CD4-positive, CD25-positive, alpha-beta regulatory T cell (primary cell): ENCODE measurements at regions not wholly inside any gene's neighbourhood (a gene's known extent, or its start where the extent isn't known, plus 50 kb on each side); places are given as distances from the start of the nearest gene placed in this dataset.

Experiments used
- ATAC-seq, 2 donors: fragments of 150-1000 bp; cut with Tn5 transposase; one replicate each; pipeline ENCODE4 v1.10.0; 2021; ENCODE audit warnings: low read depth in 2 of 2, moderate number of reproducible peaks in 2 of 2, moderate library complexity in 1 of 2
- DNase-seq, 3 donors: peaks; one replicate each; pipeline versions ENCODE4 v3.0.0 to v3.0.0-alpha.2; 2012 to 2022; ENCODE audit warnings: mixed read lengths in 1 of 3
- H3K27ac ChIP-seq: one replicate; pipeline ENCODE4 v1.7.0; 2013; ENCODE audit warnings: mild to moderate bottlenecking, low read length; ENCODE audit not compliant: insufficient read depth, poor library complexity, severe bottlenecking
- H3K27me3 ChIP-seq: one replicate; pipeline ENCODE4 v1.7.0; 2013; ENCODE audit warnings: low read length; ENCODE audit not compliant: control insufficient read depth, insufficient read depth
- H3K36me3 ChIP-seq: one replicate; pipeline ENCODE4 v1.7.0; 2013; ENCODE audit warnings: mild to moderate bottlenecking, low read length, moderate library complexity; ENCODE audit not compliant: control insufficient read depth, insufficient read depth
- H3K4me1 ChIP-seq: 2 replicates; pipeline ENCODE4 v1.7.0; 2013; ENCODE audit warnings: mild to moderate bottlenecking, low read length; ENCODE audit not compliant: insufficient read depth, control insufficient read depth, poor library complexity, severe bottlenecking
- H3K4me3 ChIP-seq: one replicate; pipeline ENCODE4 v1.7.0; 2013; ENCODE audit warnings: low read depth, mild to moderate bottlenecking, low read length, moderate library complexity
- H3K9me3 ChIP-seq, 2 experiments: 1 replicate in 1 of 2; 2 replicates in 1 of 2; pipeline ENCODE4 v1.7.0; 2013; ENCODE audit warnings: low read length in 2 of 2, mild to moderate bottlenecking in 1 of 2, moderate library complexity in 1 of 2; ENCODE audit not compliant: control insufficient read depth in 2 of 2
- H3K27ac Mint-ChIP-seq, 3 donors: one replicate each; pipeline ENCODE4 v1.8.0; 2020 to 2022; ENCODE audit warnings: mild to moderate bottlenecking in 3 of 3, mixed read lengths in 3 of 3, moderate library complexity in 2 of 3
- H3K27me3 Mint-ChIP-seq: one replicate; pipeline ENCODE4 v1.8.0; 2022; ENCODE audit warnings: mild to moderate bottlenecking, mixed read lengths
- H3K36me3 Mint-ChIP-seq: one replicate; pipeline ENCODE4 v1.8.0; 2020; ENCODE audit warnings: mixed read lengths
- H3K4me1 Mint-ChIP-seq, 4 donors: one replicate each; pipeline ENCODE4 v1.8.0; 2020 to 2022; ENCODE audit warnings: mixed read lengths in 4 of 4, mild to moderate bottlenecking in 1 of 4
- H3K4me3 Mint-ChIP-seq, 4 donors: one replicate each; pipeline ENCODE4 v1.8.0; 2020 to 2022; ENCODE audit warnings: mild to moderate bottlenecking in 4 of 4, mixed read lengths in 4 of 4, moderate library complexity in 3 of 4
- H3K9me3 Mint-ChIP-seq, 7 donors: one replicate each; pipeline ENCODE4 v1.8.0; 2020 to 2022; ENCODE audit warnings: mixed read lengths in 7 of 7, mild to moderate bottlenecking in 3 of 7, moderate library complexity in 2 of 7

GRCh38 chr5:89246252-89246651 is 363.3 kb upstream of the MEF2C start:
- no peaks in the 10 kb centered on the region for H3K4me1 Mint-ChIP-seq
- DNase-seq (no peak), ATAC-seq (no peak)
- peaks cover 1 to 15% (median 5%) of the 10 kb centered on the region in 7 donors for H3K9me3 Mint-ChIP-seq
- Histone ChIP-seq H3K36me3 (no peaks in the 10 kb centered on the region), H3K4me1 (no peaks in the 10 kb centered on the region), H3K27me3 (no peaks in the 10 kb centered on the region), H3K27ac (no peak overlapping the region), H3K9me3 (no peaks in the 10 kb centered on the region), H3K4me3 (no peak overlapping the region)
- H3K27me3 Mint-ChIP-seq = no peaks in the 10 kb centered on the region
- no peak overlapping the region for H3K27ac Mint-ChIP-seq
- no peaks in the 10 kb centered on the region for H3K36me3 Mint-ChIP-seq
- H3K4me3 Mint-ChIP-seq = no peak overlapping the region

DNA sequence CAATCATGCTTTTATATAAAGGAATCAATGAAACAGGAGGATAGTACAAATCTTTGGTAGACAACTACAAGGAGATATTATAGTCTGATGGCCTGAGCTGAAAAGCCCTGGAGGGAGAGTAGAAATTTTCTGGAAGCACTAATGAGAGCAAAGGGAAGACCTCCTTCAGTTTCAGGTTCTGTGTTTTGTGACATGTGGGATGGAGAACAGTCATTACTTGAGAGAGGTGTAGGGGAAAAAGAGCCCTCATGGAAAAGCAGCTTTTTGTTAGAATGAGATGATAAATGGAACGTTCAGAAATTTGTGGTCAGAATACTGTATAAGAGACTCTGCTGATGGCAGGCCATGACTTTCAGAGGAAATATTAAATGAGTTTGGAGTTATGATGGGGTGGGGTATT is 360.6 kb upstream of the MEF2C start:
- peaks cover 0 to 8% (median 0%) of the 10 kb centered on the region in 7 donors for H3K9me3 Mint-ChIP-seq
- no peaks in the 10 kb centered on the region for H3K27me3 ChIP-seq
- no peak overlapping the region for H3K27ac ChIP-seq
- no peak for ATAC-seq
- H3K4me3 ChIP-seq = no peak overlapping the region
- no peaks in the 10 kb centered on the region for H3K4me1 ChIP-seq
- no peaks in the 10 kb centered on the region for H3K36me3 ChIP-seq
- H3K27me3 Mint-ChIP-seq = no peaks in the 10 kb centered on the region
- no peak overlapping the region for H3K27ac Mint-ChIP-seq
- no peaks in the 10 kb centered on the region for H3K9me3 ChIP-seq
- H3K36me3 Mint-ChIP-seq = no peaks in the 10 kb centered on the region
- no peak for DNase-seq
- no peaks in the 10 kb centered on the region for H3K4me1 Mint-ChIP-seq
- H3K4me3 Mint-ChIP-seq = no peak overlapping the region

DNA sequence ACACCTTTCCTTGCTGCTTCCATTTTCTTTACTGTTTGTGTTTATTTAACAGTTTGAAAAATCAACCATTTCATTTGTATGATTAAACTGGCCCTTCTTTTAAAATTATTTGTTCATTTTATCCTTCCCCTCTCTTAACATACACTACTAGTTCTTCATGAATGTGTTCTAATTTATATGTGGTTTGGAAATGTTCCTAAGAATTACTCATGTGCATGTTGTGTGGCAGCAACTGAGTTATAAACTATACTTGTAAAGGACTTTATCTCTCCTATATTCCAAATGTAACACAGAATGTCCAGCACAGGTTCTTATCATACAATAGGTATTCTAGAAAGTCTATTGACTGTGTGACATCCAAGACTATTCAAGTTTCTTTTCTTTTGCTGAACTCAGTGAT is 358.2 kb upstream of the MEF2C start:
- peaks cover 0 to 3% (median 0%) of the 10 kb centered on the region in 7 donors for H3K9me3 Mint-ChIP-seq
- no peaks in the 10 kb centered on the region for H3K9me3 ChIP-seq
- H3K27ac ChIP-seq = no peak overlapping the region
- no peaks in the 10 kb centered on the region for H3K36me3 Mint-ChIP-seq
- no peaks in the 10 kb centered on the region for H3K36me3 ChIP-seq
- H3K27ac Mint-ChIP-seq = no peak overlapping the region
- DNase-seq (no peak), ATAC-seq (no peak)
- H3K4me1 ChIP-seq = no peaks in the 10 kb centered on the region
- no peak overlapping the region for H3K4me3 Mint-ChIP-seq
- no peaks in the 10 kb centered on the region for H3K27me3 Mint-ChIP-seq
- no peaks in the 10 kb centered on the region for H3K4me1 Mint-ChIP-seq
- no peaks in the 10 kb centered on the region for H3K27me3 ChIP-seq
- H3K4me3 ChIP-seq = no peak overlapping the region

GRCh38 chr5:89236900-89237299 is 353.9 kb upstream of the MEF2C start:
- Histone ChIP-seq H3K4me3 (no peak overlapping the region), H3K36me3 (no peaks in the 10 kb centered on the region), H3K27ac (no peak overlapping the region), H3K9me3 (no peaks in the 10 kb centered on the region), H3K4me1 (no peaks in the 10 kb centered on the region), H3K27me3 (no peaks in the 10 kb centered on the region)
- H3K27me3 Mint-ChIP-seq = no peaks in the 10 kb centered on the region
- no peaks in the 10 kb centered on the region for H3K4me1 Mint-ChIP-seq
- no peak overlapping the region for H3K4me3 Mint-ChIP-seq
- peaks cover 0 to 7% (median 0%) of the 10 kb centered on the region in 7 donors for H3K9me3 Mint-ChIP-seq
- ATAC-seq (no peak), DNase-seq (no peak)
- H3K36me3 Mint-ChIP-seq = no peaks in the 10 kb centered on the region
- no peak overlapping the region for H3K27ac Mint-ChIP-seq

DNA sequence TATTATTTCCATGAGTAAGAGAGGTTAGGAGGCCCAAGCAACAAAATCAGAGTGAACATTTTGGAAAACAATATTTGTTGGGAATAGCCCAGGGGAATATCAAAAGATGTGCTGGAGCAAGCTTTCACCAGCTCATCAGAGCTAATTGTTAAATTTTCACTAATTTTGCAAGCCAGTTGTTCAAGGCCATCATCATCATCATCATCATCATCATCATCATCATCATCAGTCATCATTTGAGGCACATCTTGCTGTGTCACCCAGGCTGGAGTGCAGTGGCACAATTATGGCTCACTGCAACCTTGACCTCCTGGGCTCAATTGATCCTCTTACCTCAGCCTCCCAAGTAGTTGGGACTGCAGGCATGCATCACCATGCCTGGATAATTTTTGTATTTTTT is 350.5 kb upstream of the MEF2C start:
- ATAC-seq = no peak
- no peaks in the 10 kb centered on the region for H3K36me3 Mint-ChIP-seq
- no peaks in the 10 kb centered on the region for H3K4me1 Mint-ChIP-seq
- no peak overlapping the region for H3K4me3 ChIP-seq
- no peaks in the 10 kb centered on the region for H3K9me3 ChIP-seq
- peaks cover 0 to 11% (median 0%) of the 10 kb centered on the region in 7 donors for H3K9me3 Mint-ChIP-seq
- H3K4me1 ChIP-seq = no peaks in the 10 kb centered on the region
- H3K27me3 ChIP-seq = no peaks in the 10 kb centered on the region
- no peaks in the 10 kb centered on the region for H3K36me3 ChIP-seq
- no peak overlapping the region for H3K4me3 Mint-ChIP-seq
- no peaks in the 10 kb centered on the region for H3K27me3 Mint-ChIP-seq
- DNase-seq = no peak
- no peak overlapping the region for H3K27ac Mint-ChIP-seq
- no peak overlapping the region for H3K27ac ChIP-seq

GRCh38 chr5:89232139-89232603 is 349.2 kb upstream of the MEF2C start:
- Histone ChIP-seq H3K27ac (no peak overlapping the region), H3K27me3 (no peaks in the 10 kb centered on the region), H3K4me3 (no peak overlapping the region), H3K36me3 (no peaks in the 10 kb centered on the region), H3K4me1 (no peaks in the 10 kb centered on the region), H3K9me3 (no peaks in the 10 kb centered on the region)
- no peaks in the 10 kb centered on the region for H3K4me1 Mint-ChIP-seq
- H3K4me3 Mint-ChIP-seq = no peak overlapping the region
- ATAC-seq (no peak), DNase-seq (no peak)
- peaks cover 0 to 11% (median 0%) of the 10 kb centered on the region in 7 donors for H3K9me3 Mint-ChIP-seq
- no peaks in the 10 kb centered on the region for H3K36me3 Mint-ChIP-seq
- no peak overlapping the region for H3K27ac Mint-ChIP-seq
- no peaks in the 10 kb centered on the region for H3K27me3 Mint-ChIP-seq

GRCh38 chr5:89230178-89230577 is 347.2 kb upstream of the MEF2C start:
- Mint-ChIP-seq H3K27ac (no peak overlapping the region), H3K27me3 (no peaks in the 10 kb centered on the region), H3K9me3 (peaks cover 0 to 13% (median 3%) of the 10 kb centered on the region in 7 donors), H3K36me3 (no peaks in the 10 kb centered on the region), H3K4me1 (no peaks in the 10 kb centered on the region), H3K4me3 (no peak overlapping the region)
- no peaks in the 10 kb centered on the region for H3K4me1 ChIP-seq
- no peak for ATAC-seq
- H3K27ac ChIP-seq = no peak overlapping the region
- no peak overlapping the region for H3K4me3 ChIP-seq
- H3K9me3 ChIP-seq = no peaks in the 10 kb centered on the region
- no peaks in the 10 kb centered on the region for H3K36me3 ChIP-seq
- H3K27me3 ChIP-seq = no peaks in the 10 kb centered on the region
- DNase-seq = no peak

DNA sequence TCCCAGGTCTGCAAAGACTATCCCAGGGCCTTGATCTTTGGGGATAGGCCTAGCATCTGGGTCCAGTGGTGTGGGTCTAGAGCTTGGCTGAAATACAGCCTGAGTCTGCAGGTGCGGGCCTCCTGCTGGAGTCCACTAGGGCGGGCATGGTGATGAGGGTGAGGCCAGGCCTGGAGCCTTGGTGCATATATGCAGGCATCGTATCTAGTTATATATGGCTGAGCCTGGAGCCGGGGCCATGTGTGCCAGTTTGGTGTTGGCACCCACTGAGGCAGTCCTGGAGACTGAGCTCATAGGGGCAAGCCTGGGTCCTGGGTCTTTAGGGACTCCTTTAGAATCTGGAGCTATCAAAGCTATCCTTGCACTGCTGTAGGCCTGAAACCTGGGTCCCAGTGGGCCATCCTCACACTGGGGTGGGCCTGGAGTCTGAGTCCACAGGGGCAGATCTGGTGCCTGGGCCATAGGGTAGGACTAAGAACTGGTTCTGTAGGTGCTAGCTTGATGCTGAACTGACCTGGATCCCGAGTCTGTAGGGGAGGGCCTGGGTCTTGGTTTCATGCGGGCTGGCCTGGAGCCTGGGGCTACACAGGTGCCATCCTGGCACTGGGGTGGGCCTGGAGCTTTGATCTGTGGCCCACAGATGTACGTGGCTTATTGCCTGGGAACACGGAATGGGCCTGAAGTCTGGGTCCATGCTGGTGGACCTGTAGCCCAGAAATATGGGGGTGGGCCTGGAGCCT is 346.5 kb upstream of the MEF2C start:
- DNase-seq = no peak

More for the DNA sequence above, 346.5 kb upstream of the MEF2C start:
- Mint-ChIP-seq H3K9me3 (peaks cover 0 to 11% (median 1%) of the 10 kb centered on the region in 7 donors), H3K27me3 (no peaks in the 10 kb centered on the region), H3K36me3 (no peaks in the 10 kb centered on the region), H3K4me3 (no peak overlapping the region), H3K27ac (no peak overlapping the region), H3K4me1 (no peaks in the 10 kb centered on the region)
- Histone ChIP-seq H3K4me3 (no peak overlapping the region), H3K36me3 (no peaks in the 10 kb centered on the region), H3K27me3 (no peaks in the 10 kb centered on the region), H3K27ac (no peak overlapping the region), H3K4me1 (no peaks in the 10 kb centered on the region), H3K9me3 (no peaks in the 10 kb centered on the region)
- no peak for ATAC-seq
